IMR-90 (cell line): ENCODE measurements at regions not wholly inside any gene's neighbourhood (a gene's known extent, or its start where the extent isn't known, plus 50 kb on each side); places are given as distances from the start of the nearest gene placed in this dataset.

Source experiments
- ATAC-seq: fragments of 200-7000 bp; cut with Tn5 transposase; 2 replicates; pipeline ENCODE4 v1.9.1; 2020; ENCODE audit warnings: low read depth, mild to moderate bottlenecking, moderate library complexity
- BruUV-seq: library from RNA; stranded (reverse); fragments of 400-500 nt; replicated peaks from 2 replicates; lab custom pipeline; 2021; lab: Mats Ljungman, UMichigan
- CTCF ChIA-PET: fragments of 300-600 bp; formaldehyde crosslinking; extraction: SDS; loops from one replicate; lab custom pipeline; 2021; ENCODE audit warnings: antibody characterized with exemption; lab: Yijun Ruan, JAX
- POLR2A ChIA-PET: fragments of 300-600 bp; sonication (Branson Sonifier 250); formaldehyde crosslinking; loops from one replicate; lab custom pipeline; 2022; ENCODE audit warnings: antibody characterized with exemption; ENCODE audit not compliant: unreplicated experiment; lab: Charles Lee
- DNase-seq: peaks from one replicate; pipeline ENCODE4 v3.0.0; 2013
- H2AFZ ChIP-seq: replicated peaks from 2 replicates; pipeline ENCODE3; 2013; ENCODE audit warnings: low read length, mild to moderate bottlenecking; ENCODE audit not compliant: poor library complexity
- H2AK5ac ChIP-seq: 2 replicates; pipeline ENCODE4 v1.6.1; 2013; ENCODE audit warnings: low read depth, low read length, inconsistent platforms
- H2AK9ac ChIP-seq: replicated peaks from 2 replicates; pipeline ENCODE3; 2013; ENCODE audit warnings: mild to moderate bottlenecking, low read depth, low read length, moderate library complexity; ENCODE audit not compliant: poor library complexity
- H2BK120ac ChIP-seq: 2 replicates; pipeline ENCODE4 v1.6.1; 2013; ENCODE audit warnings: low read depth, low read length, inconsistent platforms
- H2BK15ac ChIP-seq: 3 replicates; pipeline ENCODE4 v1.6.1; 2013; ENCODE audit warnings: low read depth, low read length, inconsistent platforms
- H2BK20ac ChIP-seq: 2 replicates; pipeline ENCODE4 v1.6.1; 2013; ENCODE audit warnings: low read depth, mild to moderate bottlenecking, inconsistent platforms, low read length, moderate library complexity
- H2BK5ac ChIP-seq: 2 replicates; pipeline ENCODE4 v1.6.1; 2013; ENCODE audit warnings: mild to moderate bottlenecking, low read depth, low read length, inconsistent platforms; ENCODE audit not compliant: poor library complexity, severe bottlenecking
- H3K14ac ChIP-seq: replicated peaks from 2 replicates; pipeline ENCODE4 v1.6.1; 2013; ENCODE audit warnings: low read depth, low read length, inconsistent platforms
- H3K18ac ChIP-seq: 2 replicates; pipeline ENCODE4 v1.6.1; 2013; ENCODE audit warnings: low read depth, low read length, control low read depth
- H3K23ac ChIP-seq: 2 replicates; pipeline ENCODE4 v1.6.1; 2013; ENCODE audit warnings: low read depth, low read length, inconsistent platforms
- H3K27ac ChIP-seq: 2 replicates; pipeline ENCODE4 v1.5.1; 2013; ENCODE audit warnings: mild to moderate bottlenecking, control low read depth, low read length; ENCODE audit not compliant: insufficient read depth
- H3K27me3 ChIP-seq: 2 replicates; pipeline ENCODE4 v1.6.1; 2013; ENCODE audit warnings: low read length; ENCODE audit not compliant: control insufficient read depth, insufficient read depth
- H3K36me3 ChIP-seq: 2 replicates; pipeline ENCODE4 v1.6.1; 2013; ENCODE audit warnings: low read length, mixed read lengths; ENCODE audit not compliant: control insufficient read depth, insufficient read depth
- H3K4ac ChIP-seq: 2 replicates; pipeline ENCODE4 v1.6.1; 2013; ENCODE audit warnings: low read depth, low read length, inconsistent platforms
- H3K4me1 ChIP-seq: 2 replicates; pipeline ENCODE4 v1.6.1; 2013; ENCODE audit warnings: low read length, mixed read lengths; ENCODE audit not compliant: control insufficient read depth, insufficient read depth
- H3K4me2 ChIP-seq: 2 replicates; pipeline ENCODE4 v1.6.1; 2013; ENCODE audit warnings: low read depth, mild to moderate bottlenecking, control low read depth, low read length, moderate library complexity
- H3K4me3 ChIP-seq: 2 replicates; pipeline ENCODE4 v1.5.1; 2013; ENCODE audit warnings: low read depth, mild to moderate bottlenecking, control low read depth, low read length, moderate library complexity; ENCODE audit not compliant: insufficient read depth
- H3K56ac ChIP-seq: 2 replicates; pipeline ENCODE4 v1.6.1; 2013; ENCODE audit warnings: low read length, inconsistent platforms; ENCODE audit not compliant: insufficient read depth; ENCODE audit errors: extremely low read depth
- H3K79me1 ChIP-seq, 2 experiments: 2 replicates each; pipeline ENCODE4 v1.6.1; 2013; ENCODE audit warnings: low read length in 2 of 2, inconsistent platforms in 1 of 2, low read depth in 1 of 2
- H3K9ac ChIP-seq: 2 replicates; pipeline ENCODE4 v1.6.1; 2013; ENCODE audit warnings: low read depth, low read length, control low read depth
- H3K9me1 ChIP-seq: 2 replicates; pipeline ENCODE4 v1.6.1; 2013; ENCODE audit warnings: low read length, inconsistent platforms; ENCODE audit not compliant: insufficient read depth
- H3K9me3 ChIP-seq: 2 replicates; pipeline ENCODE4 v1.6.1; 2013; ENCODE audit warnings: low read length; ENCODE audit not compliant: control insufficient read depth, insufficient read depth
- H4K20me1 ChIP-seq: 2 replicates; pipeline ENCODE4 v1.6.1; 2013; ENCODE audit warnings: low read length, inconsistent platforms; ENCODE audit not compliant: insufficient read depth
- H4K5ac ChIP-seq: 2 replicates; pipeline ENCODE4 v1.6.1; 2013; ENCODE audit warnings: mild to moderate bottlenecking, low read depth, low read length, control low read depth
- H4K8ac ChIP-seq, 2 experiments: 2 replicates each; pipeline ENCODE4 v1.6.1; 2013; ENCODE audit warnings: low read depth in 2 of 2, low read length in 2 of 2, control low read depth in 1 of 2, inconsistent platforms in 1 of 2
- H4K91ac ChIP-seq: 2 replicates; pipeline ENCODE4 v1.6.1; 2013; ENCODE audit warnings: low read depth, low read length, inconsistent platforms; ENCODE audit not compliant: insufficient read depth
- CEBPB ChIP-seq: IDR thresholded peaks from 2 replicates; pipeline ENCODE4 v1.6.1; 2012; ENCODE audit warnings: low read depth, low read length, improper control_type of control experiment
- MAFK ChIP-seq: IDR thresholded peaks from 2 replicates; pipeline ENCODE4 v1.6.1; 2012; ENCODE audit warnings: low read depth, low read length, improper control_type of control experiment
- MXI1 ChIP-seq: IDR thresholded peaks from 2 replicates; pipeline ENCODE4 v1.6.1; 2012; ENCODE audit warnings: low read depth, mild to moderate bottlenecking, low read length, moderate library complexity, borderline replicate concordance
- NFE2L2 ChIP-seq: fragments of 150-350 bp; IDR thresholded peaks from 2 replicates; pipeline ENCODE4 v1.6.1; 2016; ENCODE audit warnings: low read depth, mild to moderate bottlenecking, low read length
- POLR2A ChIP-seq: IDR thresholded peaks from 2 replicates; pipeline ENCODE4 v1.6.1; 2012; ENCODE audit warnings: mild to moderate bottlenecking, low read depth, low read length
- RAD21 ChIP-seq: IDR thresholded peaks from 2 replicates; pipeline ENCODE4 v1.6.1; 2012; ENCODE audit warnings: low read length, improper control_type of control experiment
- RCOR1 ChIP-seq: IDR thresholded peaks from 2 replicates; pipeline ENCODE4 v1.6.1; 2012; ENCODE audit warnings: mild to moderate bottlenecking, low read length, improper control_type of control experiment; ENCODE audit not compliant: insufficient replicate concordance
- SMC3 ChIP-seq: fragments of 150-350 bp; IDR thresholded peaks from 2 replicates; pipeline ENCODE4 v1.6.1; 2016; ENCODE audit warnings: low read depth, mild to moderate bottlenecking, antibody characterized with exemption, low read length, moderate library complexity
- WGBS, 2 experiments: methylation state at CpG; one replicate each; pipeline versions ENCODE4 v1.1.5 to v1.1.7; 2013; ENCODE audit warnings: missing lambda C conversion rate in 2 of 2; ENCODE audit not compliant: insufficient read length in 1 of 2; ENCODE audit errors: extremely low coverage in 2 of 2; 5-methylcytosine and 5-hydroxymethylcytosine counted together
- dilution Hi-C: fragments of 300-500 bp; cut with HindIII; formaldehyde crosslinking; loops from one replicate; pipeline ENCODE4 v1.14.3; 2018; ENCODE audit warnings: low sequenced_read_pairs; ENCODE audit not compliant: unreplicated experiment
- in situ Hi-C: fragments of 300-500 bp; cut with MboI; formaldehyde crosslinking; loops from 3 replicates; pipeline ENCODE4 v1.14.3; 2019; ENCODE audit warnings: low sequenced_read_pairs, inconsistent platforms, mixed read lengths
- intact Hi-C: fragments of 100-400 bp; cut with micrococcal nuclease; formaldehyde crosslinking; loops from 2 replicates; pipeline ENCODE4 v1.10.0; 2022
- TF ChIP-seq, protein P1 (sequence below): conservative IDR thresholded peaks from 2 replicates; pipeline ENCODE4 v1.5.1; 2012; ENCODE audit warnings: mild to moderate bottlenecking, low read depth, low read length, improper control_type of control experiment
- TF ChIP-seq, protein P2 (sequence below): fragments of 150-350 bp; IDR thresholded peaks from 2 replicates; pipeline ENCODE4 v1.6.1; 2017; ENCODE audit warnings: mild to moderate bottlenecking, antibody characterized with exemption, low read length, low read depth
- TF ChIP-seq, protein P3 (sequence below): fragments of 150-350 bp; IDR thresholded peaks from 2 replicates; pipeline ENCODE4 v1.6.1; 2016; ENCODE audit warnings: low read depth, mild to moderate bottlenecking, low read length, moderate library complexity, borderline replicate concordance

- ChIA-PET CTCF (no interaction called here), POLR2A (no interaction called here)
- H3K23ac ChIP-seq, result no peak overlapping the region
- no peak overlapping the region for H2BK15ac ChIP-seq
- no peak overlapping the region for H3K27ac ChIP-seq
- no peak overlapping the region for H2BK120ac ChIP-seq
- 83% methylated on average over 6 of the region's 8 CpGs; no CpG with 5 or more reads in 1 of the 2 experiments for WGBS, 2 experiments
- no peaks in the 10 kb centered on the region for H3K79me1 ChIP-seq
- no peak overlapping the region for H3K9ac ChIP-seq
- TF ChIP-seq, protein P1, sequence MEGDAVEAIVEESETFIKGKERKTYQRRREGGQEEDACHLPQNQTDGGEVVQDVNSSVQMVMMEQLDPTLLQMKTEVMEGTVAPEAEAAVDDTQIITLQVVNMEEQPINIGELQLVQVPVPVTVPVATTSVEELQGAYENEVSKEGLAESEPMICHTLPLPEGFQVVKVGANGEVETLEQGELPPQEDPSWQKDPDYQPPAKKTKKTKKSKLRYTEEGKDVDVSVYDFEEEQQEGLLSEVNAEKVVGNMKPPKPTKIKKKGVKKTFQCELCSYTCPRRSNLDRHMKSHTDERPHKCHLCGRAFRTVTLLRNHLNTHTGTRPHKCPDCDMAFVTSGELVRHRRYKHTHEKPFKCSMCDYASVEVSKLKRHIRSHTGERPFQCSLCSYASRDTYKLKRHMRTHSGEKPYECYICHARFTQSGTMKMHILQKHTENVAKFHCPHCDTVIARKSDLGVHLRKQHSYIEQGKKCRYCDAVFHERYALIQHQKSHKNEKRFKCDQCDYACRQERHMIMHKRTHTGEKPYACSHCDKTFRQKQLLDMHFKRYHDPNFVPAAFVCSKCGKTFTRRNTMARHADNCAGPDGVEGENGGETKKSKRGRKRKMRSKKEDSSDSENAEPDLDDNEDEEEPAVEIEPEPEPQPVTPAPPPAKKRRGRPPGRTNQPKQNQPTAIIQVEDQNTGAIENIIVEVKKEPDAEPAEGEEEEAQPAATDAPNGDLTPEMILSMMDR, result no peak
- no peak for TF ChIP-seq CEBPB
- no peak for TF ChIP-seq RCOR1
- no peak for TF ChIP-seq MXI1
- TF ChIP-seq, protein P2, sequence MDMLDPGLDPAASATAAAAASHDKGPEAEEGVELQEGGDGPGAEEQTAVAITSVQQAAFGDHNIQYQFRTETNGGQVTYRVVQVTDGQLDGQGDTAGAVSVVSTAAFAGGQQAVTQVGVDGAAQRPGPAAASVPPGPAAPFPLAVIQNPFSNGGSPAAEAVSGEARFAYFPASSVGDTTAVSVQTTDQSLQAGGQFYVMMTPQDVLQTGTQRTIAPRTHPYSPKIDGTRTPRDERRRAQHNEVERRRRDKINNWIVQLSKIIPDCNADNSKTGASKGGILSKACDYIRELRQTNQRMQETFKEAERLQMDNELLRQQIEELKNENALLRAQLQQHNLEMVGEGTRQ, result no peak
- TF ChIP-seq RAD21, result no peak
- TF ChIP-seq POLR2A, result no peak
- no peak for TF ChIP-seq NFE2L2
- TF ChIP-seq MAFK, result no peak
- TF ChIP-seq SMC3, result no peak
- TF ChIP-seq, protein P3, sequence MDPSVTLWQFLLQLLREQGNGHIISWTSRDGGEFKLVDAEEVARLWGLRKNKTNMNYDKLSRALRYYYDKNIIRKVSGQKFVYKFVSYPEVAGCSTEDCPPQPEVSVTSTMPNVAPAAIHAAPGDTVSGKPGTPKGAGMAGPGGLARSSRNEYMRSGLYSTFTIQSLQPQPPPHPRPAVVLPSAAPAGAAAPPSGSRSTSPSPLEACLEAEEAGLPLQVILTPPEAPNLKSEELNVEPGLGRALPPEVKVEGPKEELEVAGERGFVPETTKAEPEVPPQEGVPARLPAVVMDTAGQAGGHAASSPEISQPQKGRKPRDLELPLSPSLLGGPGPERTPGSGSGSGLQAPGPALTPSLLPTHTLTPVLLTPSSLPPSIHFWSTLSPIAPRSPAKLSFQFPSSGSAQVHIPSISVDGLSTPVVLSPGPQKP, result no peak
- no peak overlapping the region for H2AK5ac ChIP-seq
- no peaks in the 10 kb centered on the region for H3K9me1 ChIP-seq
- dilution Hi-C loops, result no loop called here
- no peak overlapping the region for H2BK20ac ChIP-seq
- DNase-seq (no peak), ATAC-seq (no peak)
- H4K20me1 ChIP-seq, result no peaks in the 10 kb centered on the region
- H3K4me3 ChIP-seq, result no peak overlapping the region
- no peak overlapping the region for H3K4me2 ChIP-seq
- H4K91ac ChIP-seq, result no peak overlapping the region
- no peak overlapping the region for H3K56ac ChIP-seq
- peaks cover 5% of the 10 kb centered on the region for H3K27me3 ChIP-seq
- H4K8ac ChIP-seq, result no peak overlapping the region
- no peak overlapping the region for H4K5ac ChIP-seq
- BruUV-seq, result no TSS peak
- no peaks in the 10 kb centered on the region for H3K9me3 ChIP-seq
- H3K36me3 ChIP-seq, result no peaks in the 10 kb centered on the region
- no peak overlapping the region for H2BK5ac ChIP-seq
- intact Hi-C loops, result no loop called here
- H2AFZ ChIP-seq, result no peak overlapping the region
- H3K4me1 ChIP-seq, result no peaks in the 10 kb centered on the region
- in situ Hi-C loops, result no loop called here
- no peak overlapping the region for H3K14ac ChIP-seq
- H3K18ac ChIP-seq, result no peak overlapping the region
- H3K4ac ChIP-seq, result no peak overlapping the region
- no peak overlapping the region for H2AK9ac ChIP-seq
Observed at GRCh38 chr12:111158992-111159391, 209.9 kb downstream of the PHETA1 start.
